CD14-positive monocyte (primary cell): ENCODE measurements at regions not wholly inside any gene's neighbourhood (a gene's known extent, or its start where the extent isn't known, plus 50 kb on each side); places are given as distances from the start of the nearest gene placed in this dataset.

ENCODE experiments used
- DNase-seq, 3 donors: peaks; one replicate each; pipeline ENCODE4 v3.0.0-alpha.2; 2011 to 2022
- H2AFZ ChIP-seq: 2 replicates; pipeline ENCODE4 v1.6.0; 2012; ENCODE audit warnings: mild to moderate bottlenecking, low read depth, low read length, inconsistent platforms; ENCODE audit not compliant: insufficient read depth, poor library complexity, severe bottlenecking
- H3K27ac ChIP-seq, 2 donors: 1 replicate in 1 of 2; 2 replicates in 1 of 2; pipeline ENCODE4 v1.5.1; 2012 to 2013; ENCODE audit warnings: low read length in 2 of 2, control low read depth in 1 of 2, inconsistent platforms in 1 of 2, low read depth in 1 of 2, mild to moderate bottlenecking in 1 of 2
- H3K27me3 ChIP-seq, 2 donors: one replicate each; pipeline versions ENCODE4 v1.6.0 to v1.6.1; 2011 to 2013; ENCODE audit warnings: low read length in 2 of 2; ENCODE audit not compliant: control insufficient read depth in 2 of 2, insufficient read depth in 2 of 2
- H3K36me3 ChIP-seq, 2 donors: replicated peaks in 1 of 2; 1 replicate in 1 of 2; 2 replicates in 1 of 2; pipeline versions ENCODE4 v1.5.1 to v1.6.1; 2012 to 2013; ENCODE audit warnings: low read length in 2 of 2, control low read depth in 1 of 2, inconsistent platforms in 1 of 2, mild to moderate bottlenecking in 1 of 2; ENCODE audit not compliant: insufficient read depth in 2 of 2, control insufficient read depth in 1 of 2
- H3K4me1 ChIP-seq, 2 donors: 1 replicate in 1 of 2; 2 replicates in 1 of 2; pipeline versions ENCODE4 v1.5.1 to v1.6.1; 2012 to 2013; ENCODE audit warnings: low read length in 2 of 2, control low read depth in 1 of 2, inconsistent platforms in 1 of 2, mild to moderate bottlenecking in 1 of 2, moderate library complexity in 1 of 2; ENCODE audit not compliant: insufficient read depth in 2 of 2, control insufficient read depth in 1 of 2
- H3K4me2 ChIP-seq: replicated peaks from 2 replicates; pipeline ENCODE3; 2012; ENCODE audit warnings: low read length, moderate library complexity, mild to moderate bottlenecking; ENCODE audit not compliant: poor library complexity, severe bottlenecking; ENCODE audit errors: extremely low read depth
- H3K4me3 ChIP-seq, 3 experiments: fragments of 200-600 bp in 1 of 3; sonication (generic) in 1 of 3; replicated peaks in 1 of 3; 1 replicate in 2 of 3; 2 replicates in 1 of 3; pipeline ENCODE4 v1.5.1; 2011 to 2013; ENCODE audit warnings: low read length in 3 of 3, mild to moderate bottlenecking in 3 of 3, control low read depth in 2 of 3, low read depth in 2 of 3, inconsistent platforms in 1 of 3, moderate library complexity in 1 of 3
- H3K79me2 ChIP-seq: 2 replicates; pipeline ENCODE4 v1.6.0; 2012; ENCODE audit warnings: mild to moderate bottlenecking, control low read depth, inconsistent platforms, low read length, moderate library complexity; ENCODE audit not compliant: insufficient read depth
- H3K9ac ChIP-seq: 2 replicates; pipeline ENCODE4 v1.6.0; 2017; ENCODE audit warnings: low read length, mild to moderate bottlenecking; ENCODE audit not compliant: insufficient read depth, poor library complexity, severe bottlenecking
- H3K9me3 ChIP-seq, 2 donors: replicated peaks in 1 of 2; 1 replicate in 1 of 2; 2 replicates in 1 of 2; pipeline versions ENCODE4 v1.5.1 to v1.6.1; 2012 to 2013; ENCODE audit warnings: low read length in 2 of 2, control low read depth in 1 of 2; ENCODE audit not compliant: control insufficient read depth in 1 of 2, insufficient read depth in 1 of 2
- H4K20me1 ChIP-seq: 2 replicates; pipeline ENCODE4 v1.6.0; 2012; ENCODE audit warnings: mild to moderate bottlenecking, low read length, control low read depth, moderate library complexity; ENCODE audit not compliant: insufficient read depth
- H3K27ac Mint-ChIP-seq, 7 donors: one replicate each; pipeline ENCODE4 v1.8.0; 2020; ENCODE audit warnings: mild to moderate bottlenecking in 7 of 7, mixed read lengths in 7 of 7, moderate library complexity in 6 of 7, inconsistent platforms in 2 of 7
- H3K27me3 Mint-ChIP-seq, 3 donors: one replicate each; pipeline ENCODE4 v1.8.0; 2021 to 2022; ENCODE audit warnings: low read depth in 3 of 3, mild to moderate bottlenecking in 3 of 3, mixed read lengths in 3 of 3, moderate library complexity in 3 of 3, inconsistent platforms in 1 of 3
- H3K36me3 Mint-ChIP-seq, 2 donors: one replicate each; pipeline ENCODE4 v1.8.0; 2020; ENCODE audit warnings: mixed read lengths in 2 of 2, inconsistent platforms in 1 of 2, mild to moderate bottlenecking in 1 of 2
- H3K4me1 Mint-ChIP-seq: one replicate; pipeline ENCODE4 v1.8.0; 2020; ENCODE audit warnings: mild to moderate bottlenecking, mixed read lengths
- H3K4me3 Mint-ChIP-seq, 2 donors: one replicate each; pipeline ENCODE4 v1.8.0; 2020; ENCODE audit warnings: mild to moderate bottlenecking in 2 of 2, mixed read lengths in 2 of 2, moderate library complexity in 1 of 2
- H3K9me3 Mint-ChIP-seq, 7 donors: one replicate each; pipeline ENCODE4 v1.8.0; 2020 to 2022; ENCODE audit warnings: mixed read lengths in 7 of 7, mild to moderate bottlenecking in 6 of 7, moderate library complexity in 6 of 7, inconsistent platforms in 2 of 7
- CTCF ChIP-seq: fragments of 200-600 bp; IDR thresholded peaks from one replicate; pipeline ENCODE4 v1.8.0; 2022; ENCODE audit warnings: antibody characterized with exemption, mild to moderate bottlenecking
- WGBS: methylation state at CpG from one replicate; pipeline ENCODE4 v1.1.5; 2013; ENCODE audit warnings: missing lambda C conversion rate; ENCODE audit not compliant: insufficient coverage; 5-methylcytosine and 5-hydroxymethylcytosine counted together
- intact Hi-C, 2 donors: fragments of 100-400 bp; cut with micrococcal nuclease; formaldehyde crosslinking; loops; one replicate each; pipeline versions ENCODE4 v1.15.0 to v1.15.1; 2023

- H3K27me3 ChIP-seq: no peaks in the 10 kb centered on the region
- no peak overlapping the region for H2AFZ ChIP-seq
- DNase-seq: no peak
- no peak for TF ChIP-seq CTCF
- no peaks in the 10 kb centered on the region for H3K79me2 ChIP-seq
- H3K4me1 ChIP-seq: no peaks in the 10 kb centered on the region
- H3K4me3 Mint-ChIP-seq: no peak overlapping the region
- no peaks in the 10 kb centered on the region for H3K36me3 ChIP-seq
- no peak overlapping the region for H3K27ac ChIP-seq
- H3K27ac Mint-ChIP-seq: no peak overlapping the region
- H4K20me1 ChIP-seq: no peaks in the 10 kb centered on the region
- peaks cover 0 to 5% of the 10 kb centered on the region in 2 donors for H3K9me3 ChIP-seq
- H3K4me3 ChIP-seq: no peak overlapping the region
- 60% methylated on average over 1 of the region's 5 CpGs for WGBS
- H3K4me2 ChIP-seq: no peak overlapping the region
- H3K36me3 Mint-ChIP-seq: no peaks in the 10 kb centered on the region
- intact Hi-C loops: no loop called here
- H3K9me3 Mint-ChIP-seq: peaks cover 0 to 9% (median 2%) of the 10 kb centered on the region in 7 donors
- peaks cover 3% of the 10 kb centered on the region for H3K4me1 Mint-ChIP-seq
- H3K9ac ChIP-seq: no peak overlapping the region
- peaks cover 5 to 7% (median 6%) of the 10 kb centered on the region in 3 donors for H3K27me3 Mint-ChIP-seq
These were observed 257.3 kb downstream of the ABHD5 start for GRCh38 chr3:43948013-43948412.

GRCh38 chr3:43949594-43949993 is 258.9 kb downstream of the ABHD5 start:
- intact Hi-C loops: no loop called here
- Histone ChIP-seq H4K20me1 (no peaks in the 10 kb centered on the region), H3K9me3 (peaks cover 0 to 5% of the 10 kb centered on the region in 2 donors), H3K9ac (no peak overlapping the region), H3K36me3 (no peaks in the 10 kb centered on the region), H2AFZ (no peak overlapping the region), H3K27ac (no peak overlapping the region), H3K79me2 (no peaks in the 10 kb centered on the region), H3K4me1 (no peaks in the 10 kb centered on the region), H3K4me3 (no peak overlapping the region), H3K4me2 (no peak overlapping the region), H3K27me3 (no peaks in the 10 kb centered on the region)
- TF ChIP-seq CTCF: no peak
- peaks cover 3 to 9% (median 6%) of the 10 kb centered on the region in 3 donors for H3K27me3 Mint-ChIP-seq
- no peaks in the 10 kb centered on the region for H3K36me3 Mint-ChIP-seq
- peaks cover 0 to 6% (median under 1%) of the 10 kb centered on the region in 7 donors for H3K9me3 Mint-ChIP-seq
- DNase-seq: no peak
- peaks cover 3% of the 10 kb centered on the region for H3K4me1 Mint-ChIP-seq
- WGBS: 78% methylated on average over 4 of the region's 6 CpGs
- H3K27ac Mint-ChIP-seq: no peak overlapping the region
- H3K4me3 Mint-ChIP-seq: no peak overlapping the region
